Suprapubic skin (tissue), 3 donors: ENCODE measurements at regions not wholly inside any gene's neighbourhood (a gene's known extent, or its start where the extent isn't known, plus 50 kb on each side); places are given as distances from the start of the nearest gene placed in this dataset.

Experiments
- CTCF ChIP-seq, 2 donors: fragments of 200-600 bp in 1 of 2; fragments of 450-650 bp in 1 of 2; sonication (generic) in 1 of 2; IDR thresholded peaks; one replicate each; pipeline ENCODE4 v1.5.1; 2016 to 2019; ENCODE audit warnings: antibody characterized with exemption in 2 of 2, mild to moderate bottlenecking in 1 of 2, moderate library complexity in 1 of 2
- EP300 ChIP-seq: sonication (generic); formaldehyde crosslinking; IDR thresholded peaks from one replicate; pipeline ENCODE4 v1.6.1; 2017; ENCODE audit warnings: antibody characterized with exemption
- POLR2A ChIP-seq, 2 donors: fragments of 450-650 bp; IDR thresholded peaks; one replicate each; pipeline ENCODE4 v1.6.1; 2017; ENCODE audit warnings: antibody characterized with exemption in 2 of 2, mild to moderate bottlenecking in 2 of 2, moderate library complexity in 2 of 2

GRCh38 chr10:10364902-10365301 is 652.8 kb upstream of the CELF2 start:
- no peak for TF ChIP-seq POLR2A (IDR thresholded peaks at IDR 0.05)
- no peak for TF ChIP-seq CTCF (IDR thresholded peaks at IDR 0.05)
- TF ChIP-seq EP300 = no peak
